Colonic mucosa (tissue), 4 donors: ENCODE measurements at regions not wholly inside any gene's neighbourhood (a gene's known extent, or its start where the extent isn't known, plus 50 kb on each side); places are given as distances from the start of the nearest gene placed in this dataset.

Source experiments
- DNase-seq: peaks from one replicate; pipeline ENCODE4 v3.0.0-alpha.2; 2020
- H3K27ac ChIP-seq: fragments of 200-600 bp; one replicate; pipeline ENCODE4 v1.8.0; 2021
- H3K27me3 ChIP-seq: fragments of 200-600 bp; one replicate; pipeline ENCODE4 v1.8.0; 2021
- H3K36me3 ChIP-seq: fragments of 200-600 bp; one replicate; pipeline ENCODE4 v1.8.0; 2021
- H3K4me1 ChIP-seq: fragments of 200-600 bp; one replicate; pipeline ENCODE4 v1.8.0; 2021; ENCODE audit warnings: mild to moderate bottlenecking
- H3K4me3 ChIP-seq: fragments of 200-600 bp; one replicate; pipeline ENCODE4 v1.8.0; 2021
- H3K9ac ChIP-seq, 2 donors: one replicate each; pipeline ENCODE4 v1.7.0; 2013; ENCODE audit warnings: control low read depth in 2 of 2, low read depth in 2 of 2, low read length in 2 of 2
- H3K9me3 ChIP-seq: fragments of 200-600 bp; one replicate; pipeline ENCODE4 v1.8.0; 2021
- CTCF ChIP-seq: fragments of 200-600 bp; IDR thresholded peaks from one replicate; pipeline ENCODE4 v1.8.0; 2022; ENCODE audit warnings: antibody characterized with exemption, mild to moderate bottlenecking
- intact Hi-C: fragments of 100-400 bp; cut with DNase I; formaldehyde crosslinking; loops from one replicate; pipeline ENCODE4 v1.14.1; 2022
- donor health status: healthy.
- donor health status: DM: no; HTN: no; CAD: no.
- donor health status: DM: no; HTN: no; CAD: no.

GRCh38 chr18:38067821-38068220, 502.2 kb upstream of the CELF4 start:
- Histone ChIP-seq H3K9me3 (no peaks in the 10 kb centered on the region), H3K4me3 (no peak overlapping the region), H3K36me3 (no peaks in the 10 kb centered on the region), H3K27ac (no peak overlapping the region), H3K9ac (no peak overlapping the region), H3K4me1 (no peaks in the 10 kb centered on the region), H3K27me3 (no peaks in the 10 kb centered on the region)
- intact Hi-C loops: no loop called here
- TF ChIP-seq CTCF: no peak
- no peak for DNase-seq

GRCh38 chr18:38067086-38067485, 501.5 kb upstream of the CELF4 start:
- H3K27me3 ChIP-seq: no peaks in the 10 kb centered on the region
- H3K9me3 ChIP-seq: no peaks in the 10 kb centered on the region
- H3K36me3 ChIP-seq: no peaks in the 10 kb centered on the region
- intact Hi-C loops: no loop called here
- TF ChIP-seq CTCF: no peak
- no peaks in the 10 kb centered on the region for H3K4me1 ChIP-seq
- H3K9ac ChIP-seq: no peak overlapping the region
- H3K27ac ChIP-seq: no peak overlapping the region
- DNase-seq: no peak
- no peak overlapping the region for H3K4me3 ChIP-seq

GRCh38 chr18:38052879-38053590, 487.4 kb upstream of the CELF4 start:
- no peaks in the 10 kb centered on the region for H3K27me3 ChIP-seq
- H3K27ac ChIP-seq: no peak overlapping the region
- DNase-seq: no peak
- intact Hi-C loops: no loop called here
- TF ChIP-seq CTCF: no peak
- H3K4me1 ChIP-seq: no peaks in the 10 kb centered on the region
- no peak overlapping the region for H3K9ac ChIP-seq
- H3K9me3 ChIP-seq: no peaks in the 10 kb centered on the region
- no peaks in the 10 kb centered on the region for H3K36me3 ChIP-seq
- H3K4me3 ChIP-seq: no peak overlapping the region

GRCh38 chr18:38047820-38048219, 482.2 kb upstream of the CELF4 start:
- DNase-seq: no peak

GRCh38 chr18:38046651-38047050, 481.1 kb upstream of the CELF4 start:
- TF ChIP-seq CTCF: no peak

More at GRCh38 chr18:38047820-38048219, 482.2 kb upstream of the CELF4 start:
- no peaks in the 10 kb centered on the region for H3K9me3 ChIP-seq
- no peaks in the 10 kb centered on the region for H3K36me3 ChIP-seq
- no peak for TF ChIP-seq CTCF
- no peaks in the 10 kb centered on the region for H3K4me1 ChIP-seq
- no peak overlapping the region for H3K4me3 ChIP-seq
- H3K27ac ChIP-seq: no peak overlapping the region
- intact Hi-C loops: no loop called here
- H3K27me3 ChIP-seq: no peaks in the 10 kb centered on the region
- H3K9ac ChIP-seq: no peak overlapping the region

More at GRCh38 chr18:38046651-38047050, 481.1 kb upstream of the CELF4 start:
- H3K9ac ChIP-seq: no peak overlapping the region
- no peak overlapping the region for H3K4me3 ChIP-seq
- H3K27ac ChIP-seq: no peak overlapping the region
- no peak for DNase-seq
- H3K27me3 ChIP-seq: no peaks in the 10 kb centered on the region
- H3K9me3 ChIP-seq: no peaks in the 10 kb centered on the region
- intact Hi-C loops: no loop called here
- no peaks in the 10 kb centered on the region for H3K36me3 ChIP-seq
- H3K4me1 ChIP-seq: no peaks in the 10 kb centered on the region
